ENCODE measurements at regions not wholly inside any gene's neighbourhood (a gene's known extent, or its start where the extent isn't known, plus 50 kb on each side); places are given as distances from the start of the nearest gene placed in this dataset.

- peak in 1 of 2 experiments; percentile 4 for DNase-seq
- Histone ChIP-seq H3K4me3 (no peak overlapping the region), H3K4me1 (replicated peaks; ENCODE audit: insufficient read depth) (peaks cover 12% of the 10 kb centered on the region), H2AFZ (no peak overlapping the region), H4K20me1 (ENCODE audit: insufficient read depth) (no peaks in the 10 kb centered on the region), H3K79me2 (ENCODE audit: low read depth) (no peaks in the 10 kb centered on the region), H3K27me3 (ENCODE audit: insufficient read depth, low read depth) (no peaks in the 10 kb centered on the region), H3K36me3 (ENCODE audit: low read depth) (no peaks in the 10 kb centered on the region), H3K27ac (no peak overlapping the region), H3K9me3 (ENCODE audit: insufficient read depth, low read depth) (no peaks in the 10 kb centered on the region; the same call in 1 of the 2 replicates), H3K9me2 (ENCODE audit: insufficient read depth) (no peaks in the 10 kb centered on the region), H3F3A (ENCODE audit: insufficient read depth, low read depth) (no peaks in the 10 kb centered on the region; the same call in 1 of the 2 replicates), H3K4me2 (no peak overlapping the region)
- BruUV-seq (replicated peaks) = no TSS peak
- intact Hi-C loops (cut with micrococcal nuclease; ENCODE audit: unreplicated experiment) = no loop called here
- TF ChIP-seq CTCF (conservative IDR thresholded peaks at IDR 0.05) (no peak), EZH2 (IDR thresholded peaks at IDR 0.05; ENCODE audit: low read depth) (no peak)
- ChIA-PET CTCF (no interaction called here), POLR2A (ENCODE audit: unreplicated experiment) (no interaction called here)
These were observed 866.5 kb upstream of the VRK2 start for GRCh38 chr2:57180042-57180567.

- Histone ChIP-seq H3K36me3 (ENCODE audit: low read depth) (no peaks in the 10 kb centered on the region), H3K4me1 (replicated peaks; ENCODE audit: insufficient read depth) (peaks cover 12% of the 10 kb centered on the region), H3K27ac (no peak overlapping the region), H3K27me3 (ENCODE audit: insufficient read depth, low read depth) (no peaks in the 10 kb centered on the region), H3K79me2 (ENCODE audit: low read depth) (no peaks in the 10 kb centered on the region), H3F3A (ENCODE audit: insufficient read depth, low read depth) (no peaks in the 10 kb centered on the region; the same call in 1 of the 2 replicates), H3K4me2 (no peak overlapping the region), H3K9me3 (ENCODE audit: insufficient read depth, low read depth) (no peaks in the 10 kb centered on the region; the same call in 1 of the 2 replicates), H4K20me1 (ENCODE audit: insufficient read depth) (no peaks in the 10 kb centered on the region), H2AFZ (no peak overlapping the region), H3K9me2 (ENCODE audit: insufficient read depth) (0 out of 2 replicates have a peak, but pooled peaks cover 5% of the 10 kb centered on the region), H3K4me3 (no peak overlapping the region)
- POLR2A ChIA-PET (ENCODE audit: unreplicated experiment) = no interaction called here
- no TSS peak for BruUV-seq (replicated peaks)
- intact Hi-C loops (cut with micrococcal nuclease; ENCODE audit: unreplicated experiment) = no loop called here
- DNase-seq = no peak
- no peak for TF ChIP-seq CTCF (conservative IDR thresholded peaks at IDR 0.05)
- TF ChIP-seq EZH2 (IDR thresholded peaks at IDR 0.05; ENCODE audit: low read depth) = no peak
- CTCF ChIA-PET = no interaction called here
These were observed 865.9 kb upstream of the VRK2 start for GRCh38 chr2:57180678-57181077.

GRCh38 chr2:57181315-57182038 lies 865.1 kb upstream of the VRK2 start:
- Histone ChIP-seq H3K4me2 (no peak overlapping the region), H2AFZ (no peak overlapping the region)

More at GRCh38 chr2:57181315-57182038, 865.1 kb upstream of the VRK2 start:
- H3K9me2 ChIP-seq (ENCODE audit: insufficient read depth) = 0 out of 2 replicates have a peak, but pooled peaks cover 5% of the 10 kb centered on the region
- H4K20me1 ChIP-seq (ENCODE audit: insufficient read depth) = no peaks in the 10 kb centered on the region
- DNase-seq = peak in 1 of 2 experiments; percentile 35
- no peak overlapping the region for H3K27ac ChIP-seq
- no peak for TF ChIP-seq EZH2 (IDR thresholded peaks at IDR 0.05; ENCODE audit: low read depth)
- TF ChIP-seq CTCF (conservative IDR thresholded peaks at IDR 0.05) = no peak
- H3K27me3 ChIP-seq (ENCODE audit: insufficient read depth, low read depth) = no peaks in the 10 kb centered on the region
- no peaks in the 10 kb centered on the region; the same call in 1 of the 2 replicates for H3K9me3 ChIP-seq (ENCODE audit: insufficient read depth, low read depth)
- no peaks in the 10 kb centered on the region for H3K79me2 ChIP-seq (ENCODE audit: low read depth)
- H3K4me3 ChIP-seq = no peak overlapping the region
- H3K4me1 ChIP-seq (replicated peaks; ENCODE audit: insufficient read depth) = peaks cover 12% of the 10 kb centered on the region
- CTCF ChIA-PET = no interaction called here
- no peaks in the 10 kb centered on the region for H3K36me3 ChIP-seq (ENCODE audit: low read depth)
- intact Hi-C loops (cut with micrococcal nuclease; ENCODE audit: unreplicated experiment) = no loop called here
- BruUV-seq (replicated peaks) = no TSS peak
- H3F3A ChIP-seq (ENCODE audit: insufficient read depth, low read depth) = no peaks in the 10 kb centered on the region; the same call in 1 of the 2 replicates
- POLR2A ChIA-PET (ENCODE audit: unreplicated experiment) = no interaction called here

Data from PC-9 (cell line).